GM21515 (cell line): ENCODE measurements at regions not wholly inside any gene's neighbourhood (a gene's known extent, or its start where the extent isn't known, plus 50 kb on each side); places are given as distances from the start of the nearest gene placed in this dataset.
"Not testable (repeated sequence)": the region's sequence is repeated elsewhere in the genome, so short reads cannot be mapped to it uniquely, and the experiment has no call there.

Experiments
- ATAC-seq: cut with Tn5 transposase; IDR thresholded peaks from one replicate; pipeline ENCODE4 v1.9.1; 2021; ENCODE audit not compliant: unreplicated experiment

DNA sequence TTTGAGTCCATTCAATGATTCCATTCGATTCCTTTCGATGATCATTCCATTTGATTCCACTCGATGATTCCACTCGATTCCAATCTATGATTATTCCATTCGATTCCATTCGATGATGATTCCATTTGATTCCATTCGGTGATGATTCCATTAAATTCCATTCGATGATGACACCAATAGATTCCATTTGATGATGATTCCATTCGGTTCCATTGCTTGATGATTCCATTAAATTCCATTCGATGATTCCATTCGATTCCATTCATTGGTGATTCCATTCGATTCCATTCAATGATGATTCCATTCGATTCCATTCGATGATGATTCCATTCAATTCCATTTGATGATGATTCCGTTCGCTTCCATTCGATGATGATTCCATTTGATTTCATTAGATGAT, 1104.1 kb downstream of the RPIA start:
- ATAC-seq: not testable (repeated sequence)

GRCh38 chr2:89797320-89798038, 1106.0 kb downstream of the RPIA start:
- ATAC-seq: no peak

- not testable (repeated sequence) for ATAC-seq
Measured at GRCh38 chr2:89801207-89801606, 1109.7 kb downstream of the RPIA start.

GRCh38 chr2:89806363-89806762, 1114.9 kb downstream of the RPIA start:
- not testable (repeated sequence) for ATAC-seq

GRCh38 chr2:89811295-89811694, 1119.8 kb downstream of the RPIA start:
- ATAC-seq: no peak

GRCh38 chr2:89811910-89812309, 1120.4 kb downstream of the RPIA start:
- ATAC-seq: not testable (repeated sequence)

GRCh38 chr2:89814359-89814758, 1122.9 kb downstream of the RPIA start:
- ATAC-seq: not testable (repeated sequence)

DNA sequence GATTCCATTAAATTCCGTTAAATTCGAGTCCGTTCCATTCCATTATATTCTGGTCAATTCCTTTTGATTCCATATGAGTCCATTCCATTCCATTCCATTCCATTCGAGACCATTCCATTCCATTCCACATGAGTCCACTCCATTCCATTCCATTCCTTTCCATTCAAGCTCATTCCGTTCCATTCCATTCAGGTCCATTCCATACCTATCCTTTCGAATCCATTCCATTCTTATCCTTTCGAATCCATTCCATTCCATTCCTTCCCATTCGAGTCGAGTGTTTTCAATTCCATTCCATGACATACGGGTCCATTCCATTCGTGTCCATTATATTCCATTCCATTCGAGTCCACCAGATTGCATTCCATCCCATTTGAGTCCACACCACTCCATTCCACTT, 1127.4 kb downstream of the RPIA start:
- no peak for ATAC-seq

- no peak for ATAC-seq
Measured at GRCh38 chr2:89819809-89820208, 1128.3 kb downstream of the RPIA start.

DNA sequence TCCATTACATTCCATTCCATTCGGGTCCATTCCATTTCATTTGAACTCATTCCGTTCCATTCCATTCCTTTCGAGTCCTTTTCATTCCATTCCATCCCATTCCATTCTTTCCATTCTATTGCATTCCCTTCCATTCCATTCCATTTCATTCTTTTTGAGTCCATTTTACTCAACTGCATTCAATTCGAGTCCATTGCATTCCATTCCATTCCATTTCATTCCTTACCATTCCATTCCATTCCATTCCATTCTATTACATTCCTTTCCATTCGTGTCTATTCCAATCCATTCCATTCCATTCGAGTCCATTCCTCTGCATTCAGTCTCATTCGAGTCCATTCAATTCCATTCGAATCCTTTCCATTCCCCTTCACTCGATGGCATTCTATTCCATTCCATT, 1128.8 kb downstream of the RPIA start:
- ATAC-seq: no peak

GRCh38 chr2:89821455-89821945, 1130.0 kb downstream of the RPIA start:
- ATAC-seq: no peak

- ATAC-seq: not testable (repeated sequence)
Measured at GRCh38 chr2:89822342-89822741, 1130.9 kb downstream of the RPIA start.

DNA sequence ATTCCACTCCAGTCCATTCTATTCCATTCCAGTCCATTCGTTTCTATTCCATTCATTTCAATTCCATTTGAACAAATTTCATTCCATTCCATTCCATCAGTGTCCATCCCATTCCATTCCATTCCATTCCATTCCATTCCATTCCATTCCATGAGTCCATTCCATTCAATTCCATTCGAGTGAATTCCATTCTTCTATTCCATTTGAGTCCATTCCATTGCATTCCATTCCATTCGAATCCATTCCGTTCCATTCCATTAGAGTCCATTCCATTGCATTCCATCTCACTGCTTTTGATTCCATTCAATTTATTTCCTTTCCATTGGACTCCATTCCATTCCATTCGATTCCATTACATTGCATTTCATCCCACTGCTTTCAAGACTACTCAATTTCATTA, 1132.1 kb downstream of the RPIA start:
- no peak for ATAC-seq

GRCh38 chr2:89825034-89825433, 1133.6 kb downstream of the RPIA start:
- no peak for ATAC-seq

DNA sequence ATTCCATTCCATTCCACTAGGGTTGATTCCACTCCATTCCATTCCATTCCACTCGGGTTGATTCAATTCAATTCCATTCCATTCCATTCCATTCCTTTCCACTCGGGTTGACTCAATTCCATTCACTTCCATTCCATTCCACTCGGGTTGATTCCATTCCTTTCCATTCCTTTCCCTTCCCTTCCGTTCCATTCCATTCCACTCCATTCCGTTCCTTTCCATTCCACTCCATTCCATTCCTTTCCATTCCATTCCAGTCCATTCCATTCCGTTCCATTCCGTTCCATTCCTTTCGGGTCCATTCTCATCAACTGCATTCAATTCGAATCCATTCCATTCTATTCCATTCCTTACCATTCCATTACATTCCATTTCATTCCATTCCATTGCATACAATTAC, 1135.3 kb downstream of the RPIA start:
- ATAC-seq: not testable (repeated sequence)

DNA sequence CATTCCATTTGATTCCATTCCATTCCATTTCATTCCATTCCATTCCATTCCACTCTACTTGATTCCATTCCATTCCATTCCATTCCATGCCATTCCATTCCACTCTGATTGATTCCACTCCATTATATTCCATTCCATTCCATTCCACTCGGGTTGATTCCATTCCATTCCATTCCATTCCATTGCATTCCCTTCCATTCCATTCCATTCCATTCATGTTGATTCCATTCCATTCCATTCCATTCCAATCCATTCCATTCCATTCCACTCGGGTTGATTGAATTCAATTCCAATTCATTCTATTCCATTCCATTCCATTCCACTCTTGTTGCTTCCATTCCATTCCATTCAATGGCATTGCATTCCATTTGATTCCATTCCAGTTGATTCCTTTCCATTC, 1136.4 kb downstream of the RPIA start:
- ATAC-seq: not testable (repeated sequence)

GRCh38 chr2:89828416-89828815, 1136.9 kb downstream of the RPIA start:
- not testable (repeated sequence) for ATAC-seq

GRCh38 chr2:89828961-89829631, 1137.6 kb downstream of the RPIA start:
- peak; percentile 37 for ATAC-seq

- peak; percentile 30 for ATAC-seq
Measured at GRCh38 chr2:89829828-89830227, 1138.4 kb downstream of the RPIA start.

DNA sequence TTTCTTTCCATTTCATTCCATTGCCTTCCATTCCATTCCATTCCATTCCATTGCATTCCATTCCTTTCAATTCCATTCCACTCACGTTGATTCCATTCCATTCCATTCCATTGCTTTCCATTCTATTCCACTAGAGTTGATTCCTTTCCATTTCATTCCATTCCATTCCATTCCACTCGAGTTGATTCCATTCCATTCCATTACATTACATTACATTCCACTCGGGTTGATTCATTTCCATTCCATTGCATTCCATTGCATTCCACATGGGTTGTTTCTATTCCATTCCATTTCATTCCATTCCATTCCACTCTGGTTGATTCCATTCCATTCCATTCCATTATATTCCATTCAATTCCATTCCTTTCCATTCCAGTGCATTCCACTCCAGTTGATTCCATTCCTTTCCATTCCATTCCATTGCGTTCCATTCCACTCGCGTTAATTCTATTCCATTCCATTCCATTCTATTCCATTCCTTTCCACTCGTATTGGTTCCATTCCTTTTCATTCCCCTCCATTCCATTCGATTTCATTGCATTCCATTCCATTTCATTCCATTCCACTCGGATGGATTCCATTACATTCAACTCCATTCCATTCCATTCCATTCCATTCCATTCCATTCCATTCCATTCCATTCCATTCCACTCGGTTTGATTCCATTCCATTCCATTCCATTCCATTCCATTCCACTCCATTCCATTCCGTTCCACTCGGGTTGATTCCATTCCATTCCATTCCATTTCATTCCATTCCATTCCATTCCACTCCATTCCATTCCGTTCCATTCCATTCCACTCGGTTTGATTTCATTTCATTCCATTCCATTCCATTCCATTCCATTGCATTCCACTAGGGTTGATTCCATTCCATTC, 1139.1 kb downstream of the RPIA start:
- peak; percentile 43 for ATAC-seq
